ENCODE measurements at regions not wholly inside any gene's neighbourhood (a gene's known extent, or its start where the extent isn't known, plus 50 kb on each side); places are given as distances from the start of the nearest gene placed in this dataset.

- DNase-seq (ENCODE audit: low read depth in 2 of 2): no peak
Observed at GRCh38 chr10:29112827-29113615, 175.8 kb upstream of the LYZL1 start.

- no peak for DNase-seq (ENCODE audit: low read depth in 2 of 2)
Observed at GRCh38 chr10:29113616-29113945, 175.3 kb upstream of the LYZL1 start.

- DNase-seq (ENCODE audit: low read depth in 2 of 2): no peak
Observed at GRCh38 chr10:29114141-29114540, 174.7 kb upstream of the LYZL1 start.

GRCh38 chr10:29117781-29118180 is 171.1 kb upstream of the LYZL1 start:
- DNase-seq (ENCODE audit: low read depth in 2 of 2): no peak

- no peak for DNase-seq (ENCODE audit: low read depth in 2 of 2)
Observed at GRCh38 chr10:29119374-29119773, 169.5 kb upstream of the LYZL1 start.

GRCh38 chr10:29120216-29120615 is 168.7 kb upstream of the LYZL1 start:
- DNase-seq (ENCODE audit: low read depth in 2 of 2): no peak

GRCh38 chr10:29124864-29125263 is 164.0 kb upstream of the LYZL1 start:
- no peak for DNase-seq (ENCODE audit: low read depth in 2 of 2)

- no peak for DNase-seq (ENCODE audit: low read depth in 2 of 2)
Observed at GRCh38 chr10:29127037-29127700, 161.7 kb upstream of the LYZL1 start.

GRCh38 chr10:29127731-29128130 is 161.1 kb upstream of the LYZL1 start:
- DNase-seq (ENCODE audit: low read depth in 2 of 2): no peak

- DNase-seq (ENCODE audit: low read depth in 2 of 2): no peak
Observed at GRCh38 chr10:29130190-29130673, 158.6 kb upstream of the LYZL1 start.

GRCh38 chr10:29131952-29132547 is 156.8 kb upstream of the LYZL1 start:
- DNase-seq (ENCODE audit: low read depth in 2 of 2): no peak

GRCh38 chr10:29132551-29133111 is 156.2 kb upstream of the LYZL1 start:
- DNase-seq (ENCODE audit: low read depth in 2 of 2): no peak

GRCh38 chr10:29135337-29135736 is 153.5 kb upstream of the LYZL1 start:
- DNase-seq (ENCODE audit: low read depth in 2 of 2): no peak

- DNase-seq (ENCODE audit: low read depth in 2 of 2): no peak
Observed at GRCh38 chr10:29136411-29136810, 152.5 kb upstream of the LYZL1 start.

GRCh38 chr10:29140151-29140550 is 148.7 kb upstream of the LYZL1 start:
- DNase-seq (ENCODE audit: low read depth in 2 of 2): no peak

GRCh38 chr10:29140991-29141390 is 147.9 kb upstream of the LYZL1 start:
- DNase-seq (ENCODE audit: low read depth in 2 of 2): peak; percentile 74 to 79

GRCh38 chr10:29141761-29142160 is 147.1 kb upstream of the LYZL1 start:
- no peak for DNase-seq (ENCODE audit: low read depth in 2 of 2)

- no peak for DNase-seq (ENCODE audit: low read depth in 2 of 2)
Observed at GRCh38 chr10:29142516-29143314, 146.2 kb upstream of the LYZL1 start.

- DNase-seq (ENCODE audit: low read depth in 2 of 2): no peak
Observed at GRCh38 chr10:29144126-29144525, 144.7 kb upstream of the LYZL1 start.

GRCh38 chr10:29146311-29147100 is 142.4 kb upstream of the LYZL1 start:
- DNase-seq (ENCODE audit: low read depth in 2 of 2): no peak

GRCh38 chr10:29150010-29150409 is 138.9 kb upstream of the LYZL1 start:
- DNase-seq (ENCODE audit: low read depth in 2 of 2): no peak
